ENCODE measurements at regions not wholly inside any gene's neighbourhood (a gene's known extent, or its start where the extent isn't known, plus 50 kb on each side); places are given as distances from the start of the nearest gene placed in this dataset.
A peak's percentile ranks its signal among the peaks of the same experiment; 100 is the strongest.

DNA sequence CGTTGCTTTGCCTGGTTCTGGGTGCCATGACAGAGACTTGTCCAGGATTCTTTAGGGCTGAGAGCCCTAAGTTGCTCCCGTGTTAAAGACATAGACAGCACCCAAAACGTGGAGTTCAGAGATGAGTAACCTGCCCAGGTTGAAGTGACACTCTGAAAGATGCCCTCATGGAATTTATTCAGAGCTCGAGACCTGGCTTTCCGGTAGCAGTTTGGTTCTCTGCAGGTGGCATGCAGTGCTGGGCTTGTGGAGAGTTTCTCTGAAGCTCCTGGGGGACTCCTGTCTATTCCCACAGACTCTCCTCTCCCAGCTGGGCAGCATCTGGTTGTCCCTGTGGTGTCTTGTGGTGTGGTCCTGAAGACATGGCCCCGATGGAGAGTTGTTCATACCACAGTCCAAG is 241.0 kb downstream of the RHOU start:
- DNase-seq (ENCODE audit: low spot score): no peak

GRCh38 chr1:228977307-228977706 is 242.0 kb downstream of the RHOU start:
- no peak for DNase-seq (ENCODE audit: low spot score)

GRCh38 chr1:228977741-228978140 is 242.5 kb downstream of the RHOU start:
- no peak for DNase-seq (ENCODE audit: low spot score)

GRCh38 chr1:228978484-228979324 is 243.4 kb downstream of the RHOU start:
- DNase-seq (ENCODE audit: low spot score): peak; percentile 42

DNA sequence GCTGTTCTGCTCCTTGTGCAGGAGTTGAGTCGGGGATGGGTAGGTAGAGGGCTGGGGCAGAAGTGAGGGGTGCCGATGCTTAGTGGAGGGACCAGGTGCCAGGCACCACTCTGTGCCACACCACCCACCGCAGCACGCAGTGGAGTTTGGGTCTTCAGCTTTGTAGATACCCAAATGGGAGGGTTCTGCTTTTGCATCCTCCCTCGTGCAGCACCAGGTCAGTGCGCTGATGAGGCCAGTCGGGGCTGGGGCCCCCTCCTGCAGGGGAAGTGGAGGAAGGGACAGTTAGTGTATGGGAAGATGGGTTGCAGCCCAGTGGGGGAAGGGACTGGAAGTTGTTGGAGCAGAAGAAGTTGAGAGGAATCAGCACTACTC is 244.0 kb downstream of the RHOU start:
- no peak for DNase-seq (ENCODE audit: low spot score)

GRCh38 chr1:228979774-228980173 is 244.5 kb downstream of the RHOU start:
- DNase-seq (ENCODE audit: low spot score): no peak

- DNase-seq (ENCODE audit: low spot score): no peak
Observed at GRCh38 chr1:228980232-228980937, 245.1 kb downstream of the RHOU start.

DNA sequence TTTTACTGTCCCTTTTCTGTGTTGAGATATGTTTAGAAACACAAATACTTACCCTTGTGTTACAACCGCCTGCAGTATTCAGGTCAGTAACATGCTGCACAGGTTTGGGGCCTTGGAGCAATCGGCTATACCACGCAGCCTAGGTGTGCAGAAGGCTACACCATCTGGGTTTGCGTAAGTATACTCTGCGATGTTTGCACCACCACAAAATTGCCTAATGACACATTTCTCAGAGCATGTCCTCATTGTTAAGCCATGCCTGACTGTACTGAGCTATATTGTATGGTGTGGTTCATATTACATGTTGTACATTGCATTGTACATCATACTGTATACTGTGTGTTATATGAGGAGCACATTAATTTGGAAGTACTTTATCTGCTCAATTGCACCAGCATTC is 247.4 kb downstream of the RHOU start:
- DNase-seq (ENCODE audit: low spot score): no peak

GRCh38 chr1:228983231-228983660 is 248.0 kb downstream of the RHOU start:
- DNase-seq (ENCODE audit: low spot score): no peak

- DNase-seq (ENCODE audit: low spot score): no peak
Observed at GRCh38 chr1:228983661-228984060, 248.4 kb downstream of the RHOU start.

DNA sequence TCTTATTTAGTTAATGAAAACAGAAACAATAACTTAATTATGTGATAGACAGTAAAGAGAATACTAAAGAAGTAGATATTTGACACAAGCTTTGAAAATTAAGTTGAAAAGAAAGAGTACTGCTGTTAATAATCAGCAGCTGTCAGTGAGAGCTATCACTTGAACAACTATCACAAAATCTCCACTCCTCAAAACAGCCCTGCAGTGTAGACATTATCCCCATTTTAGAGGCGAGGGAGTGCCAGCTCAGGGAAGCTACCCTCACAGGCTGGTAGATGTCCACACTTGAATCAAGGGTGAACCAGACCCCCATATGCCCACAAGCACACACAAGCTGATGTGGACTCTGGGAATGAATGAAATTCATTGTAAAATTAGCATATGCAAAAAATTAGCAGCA is 248.8 kb downstream of the RHOU start:
- no peak for DNase-seq (ENCODE audit: low spot score)

DNA sequence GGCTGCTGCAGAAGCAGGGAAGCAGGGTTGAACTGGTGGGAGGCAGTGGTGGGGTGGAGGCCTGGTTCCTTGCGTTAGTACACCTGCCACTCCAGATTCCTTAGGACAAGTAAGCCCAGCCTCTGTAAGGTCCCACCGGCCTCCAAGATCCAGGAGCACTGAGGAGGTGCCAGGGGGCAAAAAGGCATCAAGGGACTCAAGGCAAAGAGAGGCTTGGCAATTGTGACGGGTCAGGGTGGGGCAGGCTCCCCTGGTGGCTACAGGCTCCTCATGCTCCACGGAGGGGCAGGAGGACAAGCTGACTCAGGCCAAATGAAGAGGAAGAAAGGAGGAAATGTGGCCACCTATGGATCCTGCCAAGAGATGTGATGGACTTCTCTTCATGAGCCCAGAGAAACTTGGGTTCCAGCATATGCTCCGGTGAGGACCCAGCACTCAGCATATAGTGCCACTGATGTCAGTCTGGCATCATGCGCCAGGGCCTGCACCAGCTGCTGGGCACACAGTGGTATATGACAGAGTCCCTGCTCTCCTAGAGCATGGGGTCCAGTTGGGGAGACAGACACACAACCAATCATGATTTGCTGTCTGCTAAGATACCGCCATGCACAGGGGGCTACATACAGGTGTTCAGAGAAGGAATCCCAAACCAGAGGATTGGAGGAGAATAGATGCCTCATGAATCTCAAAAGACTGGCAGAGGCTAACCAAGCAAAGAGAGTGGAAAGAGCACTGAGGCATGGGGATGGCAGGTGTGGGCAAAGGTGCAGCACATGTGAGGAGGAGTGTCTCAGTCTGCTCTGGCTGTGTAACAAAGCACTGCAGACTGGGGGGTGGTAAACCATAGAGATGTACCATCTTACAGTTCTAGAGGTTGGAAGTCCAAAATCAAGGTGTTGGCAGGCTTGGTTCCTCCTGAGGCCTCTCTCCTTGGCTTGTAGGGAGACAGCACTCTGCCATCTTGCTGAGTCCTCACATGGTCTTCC is 249.7 kb downstream of the RHOU start:
- DNase-seq (ENCODE audit: low spot score): no peak

DNA sequence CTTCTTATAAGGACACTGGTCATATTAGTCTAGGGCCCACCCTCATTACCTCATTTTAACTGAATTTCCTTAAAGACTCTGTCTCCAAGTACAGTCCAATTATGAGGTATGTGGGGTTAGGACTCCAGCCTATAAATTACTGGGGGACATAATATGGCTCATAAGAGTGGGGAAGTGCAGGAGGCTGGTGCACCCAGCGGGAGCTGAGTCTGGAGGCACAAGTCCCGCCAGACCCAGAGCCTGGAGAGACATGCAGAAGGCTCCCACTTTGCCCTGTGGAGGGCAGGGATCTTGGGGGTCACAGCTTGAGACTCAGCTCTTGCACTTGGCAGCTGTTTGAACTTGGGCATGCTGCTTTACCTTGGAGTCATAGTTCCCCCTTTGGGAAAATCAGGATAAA is 250.4 kb downstream of the RHOU start:
- no peak for DNase-seq (ENCODE audit: low spot score)

- DNase-seq (ENCODE audit: low spot score): peak; percentile 28
Observed at GRCh38 chr1:228986093-228986904, 251.0 kb downstream of the RHOU start.

DNA sequence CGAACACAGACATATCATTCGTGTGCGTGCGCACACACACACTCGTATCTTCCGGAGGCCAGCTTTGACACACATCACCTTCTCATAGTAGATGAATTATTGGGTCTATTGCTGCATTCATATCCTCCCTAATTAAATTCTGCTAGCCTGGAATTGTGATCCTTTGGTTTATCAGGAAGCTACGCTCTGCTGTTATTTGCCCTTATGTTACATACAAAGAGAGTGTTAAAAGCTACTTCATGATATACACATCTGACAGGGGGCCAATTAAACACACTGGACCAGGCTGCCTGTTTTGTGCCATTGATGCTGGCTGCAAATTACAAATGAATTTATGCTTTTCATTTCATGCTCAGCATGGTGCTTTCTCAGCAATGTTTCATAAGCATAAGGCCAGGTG is 252.0 kb downstream of the RHOU start:
- no peak for DNase-seq (ENCODE audit: low spot score)

GRCh38 chr1:228987736-228988506 is 252.6 kb downstream of the RHOU start:
- no peak for DNase-seq (ENCODE audit: low spot score)

- DNase-seq (ENCODE audit: low spot score): peak; percentile 39
Observed at GRCh38 chr1:228988664-228989063, 253.4 kb downstream of the RHOU start.

DNA sequence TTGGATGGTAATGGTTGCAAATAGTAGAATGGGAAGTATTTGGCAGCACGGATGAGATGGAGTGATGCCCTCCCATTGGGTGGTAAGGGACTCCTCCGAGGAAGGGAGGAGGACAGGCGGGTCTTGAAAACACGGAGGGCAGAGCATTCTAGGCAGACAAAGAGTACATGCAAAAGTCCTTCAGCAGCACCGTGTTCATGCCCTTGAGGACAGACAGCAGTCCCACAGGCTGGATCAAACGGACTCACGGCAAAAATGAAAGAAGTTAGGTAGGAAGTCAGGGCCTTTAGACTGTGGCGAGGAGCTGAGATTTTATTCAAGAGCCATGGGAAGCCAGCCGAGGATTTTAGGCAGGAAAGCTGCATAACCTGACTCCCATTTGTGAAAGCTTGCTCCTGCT is 253.9 kb downstream of the RHOU start:
- no peak for DNase-seq (ENCODE audit: low spot score)

DNA sequence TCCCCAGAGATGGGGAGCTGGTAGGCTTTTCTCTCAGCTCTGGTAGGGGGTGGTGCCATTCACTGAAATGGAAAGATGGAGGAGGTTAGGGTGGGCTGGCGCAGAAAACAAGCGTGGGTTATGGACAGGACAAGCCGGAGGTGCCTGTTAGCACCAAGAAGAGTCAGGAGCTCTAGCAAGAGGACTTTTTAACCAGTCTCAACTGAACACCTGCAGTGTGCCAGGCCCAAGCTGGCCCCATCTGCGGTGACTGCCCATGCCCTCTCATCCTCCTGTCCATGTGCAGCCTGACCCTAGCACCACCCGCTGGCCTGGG is 254.4 kb downstream of the RHOU start:
- no peak for DNase-seq (ENCODE audit: low spot score)

DNA sequence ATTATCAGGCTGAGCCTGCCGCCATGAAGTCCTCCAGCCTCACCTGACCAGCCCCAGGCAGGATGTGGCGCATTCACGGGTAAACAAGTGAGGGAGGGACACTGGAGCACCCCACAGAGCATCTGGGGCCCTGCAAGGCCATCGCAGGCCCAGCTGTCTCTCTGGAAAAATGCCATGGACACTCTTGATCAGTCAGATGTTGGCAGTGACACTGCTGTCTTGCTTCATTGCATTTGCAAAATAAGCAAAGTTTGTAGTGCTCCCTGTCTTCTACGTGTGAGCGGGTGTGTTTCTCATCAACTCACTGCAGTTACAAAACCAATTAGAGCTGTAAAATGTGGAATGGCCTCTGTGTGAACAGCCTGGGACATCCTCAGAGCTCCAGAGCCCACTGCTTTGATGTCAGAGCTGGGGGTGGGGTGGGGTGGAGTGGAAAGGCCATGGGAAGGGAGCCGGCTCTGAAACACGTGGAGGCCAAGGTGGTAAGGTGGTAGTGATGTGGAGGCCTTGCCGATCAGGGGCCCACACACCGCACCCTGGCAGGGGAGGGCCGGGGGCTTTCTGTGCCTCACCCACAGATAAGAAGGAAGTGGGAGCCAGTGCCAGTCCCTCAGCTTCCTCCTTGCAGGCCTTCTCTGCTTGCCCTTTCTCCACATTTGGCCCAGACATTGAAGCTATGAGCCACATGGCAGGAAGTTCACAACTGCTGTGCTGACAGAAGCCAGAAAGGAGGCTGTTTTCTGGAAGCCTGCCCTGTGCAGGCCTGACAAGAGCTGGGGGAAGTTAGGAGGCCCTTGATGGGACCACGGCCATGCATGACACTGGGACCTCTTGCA is 254.9 kb downstream of the RHOU start:
- DNase-seq (ENCODE audit: low spot score): no peak
